Transverse colon (tissue), 4 donors: ENCODE measurements at regions not wholly inside any gene's neighbourhood (a gene's known extent, or its start where the extent isn't known, plus 50 kb on each side); places are given as distances from the start of the nearest gene placed in this dataset.

Experiments used
- CTCF ChIP-seq, 5 experiments: fragments of 200-600 bp in 3 of 5; fragments of 450-650 bp in 2 of 5; sonication (generic) in 3 of 5; IDR thresholded peaks; 1 replicate in 2 of 5; 2 replicates in 3 of 5; pipeline ENCODE4 v1.5.1; 2016 to 2017; ENCODE audit warnings: antibody characterized with exemption in 5 of 5, inconsistent platforms in 3 of 5, mild to moderate bottlenecking in 2 of 5, moderate library complexity in 1 of 5
- EP300 ChIP-seq: sonication (generic); formaldehyde crosslinking; IDR thresholded peaks from one replicate; pipeline ENCODE4 v1.6.1; 2017; ENCODE audit warnings: antibody characterized with exemption, low read depth
- POLR2AphosphoS5 ChIP-seq, 3 donors: sonication (generic); formaldehyde crosslinking; IDR thresholded peaks; one replicate each; pipeline ENCODE4 v1.6.1; 2016; ENCODE audit warnings: antibody characterized with exemption in 3 of 3

- TF ChIP-seq CTCF (IDR thresholded peaks at IDR 0.05): no peak
- no peak for TF ChIP-seq POLR2AphosphoS5 (IDR thresholded peaks at IDR 0.05)
- TF ChIP-seq EP300: no peak
Observed at GRCh38 chr6:55652429-55652828, 73.4 kb upstream of the HMGCLL1 start.
